Lung (tissue), 11 donors: ENCODE measurements at regions not wholly inside any gene's neighbourhood (a gene's known extent, or its start where the extent isn't known, plus 50 kb on each side); places are given as distances from the start of the nearest gene placed in this dataset.

ENCODE experiments used
- ATAC-seq: fragments of 200-7000 bp; cut with Tn5 transposase; one replicate; pipeline ENCODE4 v1.9.1; 2020; ENCODE audit warnings: moderate number of reproducible peaks; ENCODE audit not compliant: insufficient read depth, low FRiP score
- DNase-seq, 3 donors: peaks; one replicate each; pipeline ENCODE4 v3.0.0-alpha.2; 2013 to 2017
- H3K27ac ChIP-seq, 2 donors: one replicate each; pipeline ENCODE4 v1.5.1; 2013; ENCODE audit warnings: mild to moderate bottlenecking in 2 of 2, moderate library complexity in 2 of 2, control low read depth in 1 of 2, inconsistent platforms in 1 of 2, low read depth in 1 of 2, low read length in 1 of 2
- H3K27me3 ChIP-seq, 3 donors: one replicate each; pipeline ENCODE4 v1.5.1; 2013; ENCODE audit warnings: low read length in 2 of 3; ENCODE audit not compliant: control insufficient read depth in 3 of 3, insufficient read depth in 3 of 3
- H3K36me3 ChIP-seq, 4 donors: one replicate each; pipeline ENCODE4 v1.5.1; 2013; ENCODE audit warnings: low read length in 4 of 4, mild to moderate bottlenecking in 1 of 4, moderate library complexity in 1 of 4; ENCODE audit not compliant: control insufficient read depth in 4 of 4, insufficient read depth in 4 of 4
- H3K4me1 ChIP-seq, 5 donors: one replicate each; pipeline ENCODE4 v1.5.1; 2013; ENCODE audit warnings: low read length in 5 of 5, mild to moderate bottlenecking in 2 of 5, moderate library complexity in 1 of 5; ENCODE audit not compliant: control insufficient read depth in 5 of 5, insufficient read depth in 5 of 5
- H3K4me3 ChIP-seq: one replicate; pipeline ENCODE4 v1.5.1; 2013; ENCODE audit warnings: mild to moderate bottlenecking, control low read depth, moderate library complexity
- H3K9ac ChIP-seq, 2 donors: one replicate each; pipeline ENCODE4 v1.5.1; 2013; ENCODE audit warnings: low read length in 2 of 2, control low read depth in 1 of 2; ENCODE audit not compliant: insufficient read depth in 1 of 2
- H3K9me3 ChIP-seq, 4 donors: one replicate each; pipeline ENCODE4 v1.5.1; 2013; ENCODE audit warnings: low read length in 3 of 4, mild to moderate bottlenecking in 1 of 4, moderate library complexity in 1 of 4; ENCODE audit not compliant: control insufficient read depth in 4 of 4, insufficient read depth in 3 of 4
- CTCF ChIP-seq: IDR thresholded peaks from 2 replicates; pipeline ENCODE4 v1.5.1; 2012; ENCODE audit warnings: mild to moderate bottlenecking; ENCODE audit errors: control extremely low read depth, extremely low read depth
- WGBS, 2 donors: extraction: QIAGEN DNeasy Blood & Tissue Kit; methylation state at CpG; one replicate each; pipeline ENCODE4 v1.1.7; 2013; 5-methylcytosine and 5-hydroxymethylcytosine counted together
- donor health status: control.
- donor health status: control.
- donor health status: Bipolar disorder and iron deficiency.
- donor health status: healthy.
- donor health status: DM: yes; HTN: yes; CAD: no.

- WGBS, 2 donors, result 88 to 91% methylated on average over 3 of the region's 3 CpGs
- H3K4me3 ChIP-seq, result no peak overlapping the region
- no peak overlapping the region for H3K9ac ChIP-seq
- H3K9me3 ChIP-seq, result peaks cover 0 to 2% (median 0%) of the 10 kb centered on the region in 4 donors
- H3K4me1 ChIP-seq, result peaks cover 0 to 7% (median 0%) of the 10 kb centered on the region in 5 donors
- DNase-seq (no peak), ATAC-seq (no peak)
- TF ChIP-seq CTCF, result no peak
- H3K27me3 ChIP-seq, result no peaks in the 10 kb centered on the region
- no peaks in the 10 kb centered on the region for H3K36me3 ChIP-seq
- H3K27ac ChIP-seq, result no peak overlapping the region
These were observed 128.2 kb downstream of the RASGEF1B start for GRCh38 chr4:81343536-81343935.

- DNase-seq (no peak), ATAC-seq (no peak)
- whole genome bisulfite sequencing, 2 donors, result 84 to 89% methylated on average over 1 of the region's 1 CpG
- Histone ChIP-seq H3K9me3 (peaks cover 0 to 2% (median 0%) of the 10 kb centered on the region in 4 donors), H3K27me3 (no peaks in the 10 kb centered on the region), H3K27ac (no peak overlapping the region), H3K4me1 (peaks cover 0 to 3% (median 0%) of the 10 kb centered on the region in 5 donors), H3K36me3 (no peaks in the 10 kb centered on the region), H3K9ac (no peak overlapping the region), H3K4me3 (no peak overlapping the region)
- no peak for TF ChIP-seq CTCF
These were observed 128.0 kb upstream of the PRKG2 start for GRCh38 chr4:81343046-81343445.

- Histone ChIP-seq H3K27ac (no peak overlapping the region), H3K27me3 (no peaks in the 10 kb centered on the region), H3K4me3 (no peak overlapping the region), H3K9me3 (no peaks in the 10 kb centered on the region), H3K36me3 (no peaks in the 10 kb centered on the region), H3K4me1 (peaks cover 0 to 2% (median 0%) of the 10 kb centered on the region in 5 donors), H3K9ac (no peak overlapping the region)
- ATAC-seq (no peak), DNase-seq (no peak)
- WGBS, 2 donors, result 33 to 51% methylated on average over 1 of the region's 1 CpG
- TF ChIP-seq CTCF, result no peak
These were observed 122.2 kb upstream of the PRKG2 start for GRCh38 chr4:81337211-81337610.
